ENCODE measurements at regions not wholly inside any gene's neighbourhood (a gene's known extent, or its start where the extent isn't known, plus 50 kb on each side); places are given as distances from the start of the nearest gene placed in this dataset.
"Not testable (repeated sequence)": the region's sequence is repeated elsewhere in the genome, so short reads cannot be mapped to it uniquely, and the experiment has no call there.

DNA sequence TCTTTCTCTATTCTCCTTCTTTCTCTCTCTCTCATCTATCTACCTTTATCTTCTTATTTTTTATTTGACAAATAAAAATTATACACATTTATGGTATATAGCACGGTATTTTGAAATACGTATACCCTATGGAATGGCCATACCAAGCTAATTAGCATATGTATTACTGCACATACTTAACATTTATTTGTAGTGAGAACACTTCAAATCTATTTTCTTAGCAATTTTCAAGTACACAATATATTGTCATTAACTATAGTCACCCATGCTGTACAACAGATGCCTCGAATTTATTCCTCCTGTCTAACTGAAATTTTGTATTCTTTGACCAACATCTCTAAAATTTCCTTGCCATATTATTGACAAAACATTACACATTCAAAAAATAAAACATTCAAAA, 447.1 kb downstream of the MIAT start:
- no peak for DNase-seq

DNA sequence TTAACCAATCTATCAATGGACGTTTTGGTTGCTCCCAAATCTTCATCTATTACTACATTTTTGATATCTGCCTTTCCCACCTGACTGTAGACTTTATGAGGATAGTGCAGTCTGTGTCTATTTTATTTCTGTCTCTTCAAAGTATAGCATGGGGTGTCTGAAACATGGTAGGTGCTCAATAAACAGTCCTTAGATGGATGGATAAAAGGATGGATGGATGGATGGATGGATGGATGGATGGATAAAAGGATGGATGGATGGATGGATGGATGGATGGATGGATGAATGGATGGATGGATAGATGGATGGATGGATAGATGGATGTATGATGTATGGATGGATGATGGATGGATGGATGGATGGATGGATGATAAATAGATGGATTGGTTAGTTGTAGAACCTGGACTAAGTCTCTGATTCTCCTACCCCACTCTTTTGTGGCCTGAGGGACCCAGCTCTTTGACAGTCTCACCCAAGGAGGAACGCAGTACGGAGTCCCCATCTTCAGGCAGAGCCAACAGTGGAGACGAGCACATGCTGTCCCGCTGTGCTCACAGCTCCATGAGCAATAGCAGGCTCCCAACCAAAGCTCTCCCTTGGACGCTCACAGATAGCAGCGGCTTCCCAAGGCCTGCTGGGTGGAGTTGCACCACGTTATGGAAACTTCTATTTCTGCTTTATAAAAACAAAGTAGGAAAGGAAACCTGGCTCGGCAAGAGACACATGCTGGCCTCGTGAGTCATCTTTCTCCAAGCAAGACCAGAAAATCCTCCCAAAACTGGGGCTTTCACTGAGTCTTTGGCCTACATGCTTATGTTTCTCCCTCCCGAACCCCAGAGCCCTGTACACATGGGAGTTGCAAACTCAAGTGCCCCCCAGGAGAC, 448.0 kb downstream of the MIAT start:
- DNase-seq = no peak

DNA sequence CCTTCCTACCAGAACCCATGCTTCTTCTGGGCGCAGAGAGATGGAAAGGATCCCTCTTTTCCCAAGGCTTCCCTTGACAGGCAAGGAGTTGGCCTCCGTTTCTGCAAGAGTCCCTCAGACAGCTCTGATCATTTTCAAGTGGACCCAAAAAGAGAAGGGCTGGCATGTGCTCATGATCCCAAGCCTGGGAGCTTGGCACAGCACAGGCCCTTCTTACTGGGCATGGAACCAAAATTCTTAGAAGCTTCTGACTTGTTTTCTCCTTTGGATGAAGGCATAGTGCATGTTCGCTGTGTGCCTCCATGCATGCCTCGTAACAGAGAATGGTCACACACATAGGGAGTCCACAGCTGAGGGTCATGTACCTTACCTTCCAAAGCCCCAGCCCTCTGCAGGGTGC, 449.6 kb downstream of the MIAT start:
- no peak for DNase-seq

DNA sequence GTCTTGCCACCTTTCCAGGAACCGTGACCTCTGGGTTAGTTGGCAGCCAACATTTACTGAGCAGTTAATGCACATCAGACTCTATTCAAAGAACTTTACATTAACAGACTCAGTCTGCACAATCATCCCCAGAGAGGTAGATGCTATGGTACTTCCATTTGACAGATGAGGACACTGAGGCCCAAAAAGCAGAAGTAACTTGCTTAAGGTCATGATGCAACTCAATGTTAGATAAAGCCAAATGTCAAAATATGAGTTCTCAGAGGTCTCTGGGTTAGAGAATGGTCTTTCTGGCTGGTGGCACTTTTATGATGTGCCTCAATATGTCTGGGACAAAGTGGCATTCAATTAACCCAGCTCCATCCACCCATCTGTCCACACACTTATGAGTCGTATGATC, 450.0 kb downstream of the MIAT start:
- no peak for DNase-seq

DNA sequence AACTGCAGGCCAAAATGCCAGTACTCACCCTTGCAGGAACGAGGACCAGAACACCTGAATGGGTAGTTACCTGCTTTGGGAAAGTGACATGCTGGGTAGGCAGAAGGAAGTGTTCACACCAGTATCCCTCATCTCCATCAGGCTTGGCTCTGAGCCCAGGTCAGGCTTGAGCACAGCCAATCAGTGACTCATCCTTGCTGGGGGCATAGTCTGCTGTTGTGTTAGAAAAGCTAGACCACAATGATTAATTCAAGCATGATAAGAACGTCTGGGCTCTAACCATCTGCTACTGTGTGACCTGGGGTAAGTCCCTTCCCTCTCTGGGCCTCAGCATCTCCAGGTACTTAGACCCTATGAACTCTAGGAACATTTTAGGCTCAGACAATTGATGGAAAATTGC, 450.4 kb downstream of the MIAT start:
- no peak for DNase-seq

DNA sequence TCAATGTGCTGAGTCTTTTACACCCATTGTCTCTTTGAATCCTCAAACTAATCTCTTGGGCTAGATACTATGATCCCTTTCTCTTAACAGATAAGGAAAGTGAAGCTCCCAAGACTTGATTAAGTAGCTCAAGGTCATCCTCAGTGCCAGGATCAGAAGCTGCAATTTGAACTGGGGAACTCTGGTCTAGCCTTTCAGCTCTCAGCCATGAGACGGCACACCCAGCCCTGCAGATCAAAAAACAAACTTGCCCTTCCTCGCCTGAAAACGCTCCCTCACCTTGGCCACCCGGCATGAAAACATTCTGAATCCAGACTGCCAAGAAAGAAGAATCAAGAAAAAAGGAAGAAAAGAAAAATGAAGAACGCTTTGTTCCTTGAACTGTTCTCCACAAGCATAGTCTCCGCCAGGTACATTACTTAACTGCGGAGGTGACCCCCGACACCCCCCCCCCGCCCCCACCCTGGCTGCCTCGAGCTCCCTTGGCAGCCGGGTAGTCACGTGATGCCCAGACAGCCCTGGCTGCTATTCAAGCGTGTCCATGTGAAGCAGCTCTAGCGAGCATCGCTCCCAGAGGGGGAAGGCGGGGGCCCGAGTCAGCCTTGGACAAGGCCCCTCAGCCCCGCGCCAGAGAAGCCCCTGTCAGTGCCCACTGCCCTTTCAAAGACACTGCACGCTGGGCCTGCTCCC, 451.2 kb downstream of the MIAT start:
- no peak for DNase-seq

DNA sequence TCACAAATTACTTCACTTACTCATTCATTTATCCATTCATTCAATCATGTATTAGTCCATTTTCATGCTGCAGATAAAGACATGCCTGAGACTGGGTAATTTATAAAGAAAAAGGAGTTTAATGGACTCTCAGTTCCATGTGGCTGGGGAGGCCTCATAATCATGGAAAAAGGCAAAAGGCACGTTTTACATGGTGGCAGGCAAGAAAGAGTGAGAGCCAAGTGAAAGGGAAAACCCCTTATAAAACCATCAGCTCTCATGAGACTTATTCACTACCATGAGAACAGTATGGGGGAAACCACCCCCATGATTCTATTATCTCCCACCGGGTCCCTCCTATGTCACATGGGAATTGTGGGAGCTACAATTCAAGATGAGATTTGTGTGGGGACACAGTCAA, 452.0 kb downstream of the MIAT start:
- not testable (repeated sequence) for DNase-seq

DNA sequence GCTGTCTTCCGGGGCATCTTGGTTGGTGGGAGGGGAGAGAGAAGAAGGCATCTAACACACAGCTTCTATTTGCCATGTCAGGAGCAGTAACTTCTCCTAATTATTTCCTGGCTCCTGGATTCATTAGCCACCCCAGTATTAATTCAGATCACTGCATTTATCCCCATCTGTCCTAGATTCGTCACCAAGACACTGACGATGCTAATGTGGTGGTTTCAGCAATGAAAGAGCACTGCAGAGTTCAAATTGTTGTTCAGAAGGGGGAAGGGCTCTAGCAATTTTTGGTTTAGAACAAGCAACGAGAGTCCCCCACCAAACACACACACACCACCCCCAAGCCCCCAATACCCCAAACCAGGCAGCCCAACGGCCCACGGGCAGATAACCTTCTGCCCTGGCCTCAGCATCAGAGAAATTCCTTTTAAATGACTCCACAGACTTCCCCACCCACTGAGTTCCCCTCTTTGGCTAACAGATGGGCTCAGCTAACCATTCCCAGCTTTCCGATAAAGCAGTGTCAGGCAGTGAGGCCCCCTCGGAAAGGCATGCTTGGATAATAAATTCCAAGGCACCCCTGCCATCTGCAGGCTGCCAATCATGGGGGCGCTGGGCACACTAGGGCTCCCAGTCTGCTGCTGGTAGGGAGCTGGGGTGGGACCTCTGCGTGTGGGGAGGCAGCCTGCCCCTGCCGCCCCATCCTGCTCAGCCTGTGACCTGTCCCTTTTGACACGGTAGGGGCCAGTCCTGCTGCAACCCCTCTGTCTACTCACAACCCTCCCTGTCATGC, 453.5 kb downstream of the MIAT start:
- no peak for DNase-seq

DNA sequence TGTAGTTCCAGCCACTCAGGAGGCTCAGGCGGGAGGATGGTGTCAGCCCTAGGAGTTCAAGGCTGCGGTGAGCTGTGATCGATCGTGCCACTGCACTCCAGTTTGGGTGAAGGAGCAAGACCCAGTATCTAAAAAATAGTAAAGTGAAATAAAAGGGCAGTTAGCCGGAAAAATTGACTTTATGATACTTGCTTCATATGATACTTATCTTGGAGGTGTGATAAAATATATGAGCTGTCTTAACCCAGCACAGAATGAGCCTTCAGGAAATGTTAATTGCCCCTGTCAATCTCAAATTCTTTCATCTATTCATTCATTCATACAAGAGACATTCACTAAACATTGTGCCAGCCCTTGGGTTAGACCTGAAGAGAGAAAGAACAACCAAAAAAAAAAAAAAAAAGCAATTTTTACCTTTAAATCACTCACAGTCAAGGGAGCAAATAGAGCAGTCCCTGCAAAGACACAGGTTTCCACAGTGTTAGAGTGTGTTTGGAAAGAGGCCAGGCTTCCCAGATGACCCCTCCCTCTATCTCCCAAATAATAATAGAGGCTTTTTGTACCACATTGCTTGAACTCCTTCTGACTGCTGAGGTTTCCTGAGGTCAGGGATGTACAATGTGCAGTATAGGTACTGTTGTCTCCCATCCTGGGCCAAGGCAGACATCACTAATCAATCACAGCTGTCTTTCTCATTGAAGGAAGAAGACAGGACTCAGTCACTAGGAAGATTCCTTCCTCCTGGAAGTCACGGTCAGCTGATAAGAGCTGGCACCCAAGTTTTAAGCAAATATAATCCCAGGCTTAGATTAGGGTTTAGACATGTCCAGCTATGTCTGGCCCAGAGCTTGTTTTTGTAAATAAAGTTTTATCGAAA, 454.6 kb downstream of the MIAT start:
- DNase-seq = no peak

DNA sequence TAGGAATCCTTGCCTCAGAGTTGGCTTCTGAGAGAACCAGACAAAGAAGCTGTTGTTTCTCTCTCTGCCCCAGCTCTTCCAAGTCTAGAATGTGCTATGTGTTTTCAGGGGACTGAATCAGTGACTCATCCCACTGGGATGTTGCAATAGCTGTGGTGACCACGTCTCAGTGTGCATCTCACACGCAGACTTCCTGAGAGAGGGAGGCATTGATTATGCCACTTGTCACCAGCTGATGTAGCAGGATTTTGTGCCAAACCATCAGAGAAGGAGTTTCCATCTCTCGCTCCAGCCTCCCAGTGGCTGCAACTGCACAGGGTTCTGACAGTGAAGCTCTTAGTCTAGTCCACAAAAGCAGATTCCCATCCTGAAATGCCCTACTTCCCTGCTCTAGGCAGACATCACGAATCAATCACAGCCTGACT, 455.8 kb downstream of the MIAT start:
- DNase-seq = no peak

DNA sequence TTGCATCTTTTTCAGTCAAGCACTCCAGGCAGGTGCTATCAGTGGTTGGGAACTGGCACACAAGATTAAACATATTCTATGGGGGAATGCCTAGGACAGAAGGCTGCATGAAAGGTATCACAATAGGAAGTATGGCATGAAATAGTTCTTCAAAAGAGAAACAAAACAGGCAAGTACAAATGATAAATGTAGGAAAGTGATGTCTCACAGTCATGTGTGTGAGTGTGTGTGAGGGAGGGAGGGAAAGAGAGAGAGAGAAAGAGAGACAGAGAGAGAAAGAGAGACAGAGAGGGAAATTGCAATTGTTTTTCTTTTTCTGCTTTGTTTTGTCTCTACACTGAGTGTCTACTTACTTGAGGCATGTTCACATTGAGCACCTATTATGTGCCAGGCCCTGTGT, 456.3 kb downstream of the MIAT start:
- no peak for DNase-seq

DNA sequence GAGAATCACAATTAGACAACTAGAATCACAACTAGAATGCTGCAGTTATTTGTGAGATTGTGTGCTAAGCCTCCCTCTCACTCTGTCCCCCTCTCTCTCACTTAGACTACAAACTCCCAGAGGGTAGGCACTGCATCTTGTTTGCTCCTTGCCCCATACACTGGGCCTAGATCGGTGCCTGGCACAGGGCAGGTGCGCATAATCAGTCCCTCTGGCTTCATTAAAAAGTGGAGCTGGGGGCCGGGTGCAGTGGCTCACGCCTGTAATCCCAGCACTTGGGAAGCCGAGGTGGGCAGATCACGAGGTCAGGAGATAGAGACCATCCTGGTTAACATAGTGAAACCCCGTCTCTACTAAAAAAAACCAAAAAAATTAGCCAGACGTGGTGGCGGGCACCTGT, 456.8 kb downstream of the MIAT start:
- DNase-seq = no peak

DNA sequence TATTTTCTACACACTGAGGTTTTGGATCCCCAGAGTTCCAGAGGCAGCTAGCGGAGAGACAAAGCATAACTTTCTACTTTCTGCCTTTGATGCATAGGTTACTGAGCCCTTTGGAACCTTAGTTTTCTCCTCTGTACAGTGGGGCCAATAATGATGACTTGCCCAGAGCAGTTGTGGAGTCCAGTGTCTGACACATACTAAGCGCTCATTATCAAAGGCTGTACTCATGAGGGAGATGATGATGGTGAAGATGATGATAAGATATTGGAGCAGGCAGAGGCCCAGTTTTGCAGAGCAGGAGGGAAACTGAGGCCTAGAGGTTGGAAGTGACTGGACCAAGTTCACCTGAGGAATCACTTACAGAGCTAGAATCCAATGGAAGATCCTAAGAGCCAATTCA, 458.0 kb downstream of the MIAT start:
- no peak for DNase-seq

DNA sequence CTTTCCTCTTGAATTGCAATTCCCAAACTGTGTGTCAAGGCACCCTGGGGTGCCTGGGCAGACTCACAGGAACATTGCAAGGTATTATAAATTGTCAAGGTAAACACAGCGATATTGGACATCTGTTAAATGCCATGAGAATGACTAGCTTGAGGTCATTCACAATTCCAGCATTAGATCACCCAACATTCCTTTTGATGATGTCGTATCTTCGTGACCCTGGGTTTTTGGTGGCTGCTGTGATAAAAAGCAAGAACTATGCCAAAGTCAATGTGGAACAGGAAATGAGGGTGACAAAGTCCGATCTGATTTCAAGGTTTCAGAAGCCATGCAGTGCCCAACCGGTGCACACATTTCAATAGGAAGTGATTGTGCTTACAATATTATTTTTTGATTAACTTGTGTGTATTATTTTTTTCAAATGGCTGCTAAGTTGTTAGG, 458.4 kb downstream of the MIAT start:
- no peak for DNase-seq

DNA sequence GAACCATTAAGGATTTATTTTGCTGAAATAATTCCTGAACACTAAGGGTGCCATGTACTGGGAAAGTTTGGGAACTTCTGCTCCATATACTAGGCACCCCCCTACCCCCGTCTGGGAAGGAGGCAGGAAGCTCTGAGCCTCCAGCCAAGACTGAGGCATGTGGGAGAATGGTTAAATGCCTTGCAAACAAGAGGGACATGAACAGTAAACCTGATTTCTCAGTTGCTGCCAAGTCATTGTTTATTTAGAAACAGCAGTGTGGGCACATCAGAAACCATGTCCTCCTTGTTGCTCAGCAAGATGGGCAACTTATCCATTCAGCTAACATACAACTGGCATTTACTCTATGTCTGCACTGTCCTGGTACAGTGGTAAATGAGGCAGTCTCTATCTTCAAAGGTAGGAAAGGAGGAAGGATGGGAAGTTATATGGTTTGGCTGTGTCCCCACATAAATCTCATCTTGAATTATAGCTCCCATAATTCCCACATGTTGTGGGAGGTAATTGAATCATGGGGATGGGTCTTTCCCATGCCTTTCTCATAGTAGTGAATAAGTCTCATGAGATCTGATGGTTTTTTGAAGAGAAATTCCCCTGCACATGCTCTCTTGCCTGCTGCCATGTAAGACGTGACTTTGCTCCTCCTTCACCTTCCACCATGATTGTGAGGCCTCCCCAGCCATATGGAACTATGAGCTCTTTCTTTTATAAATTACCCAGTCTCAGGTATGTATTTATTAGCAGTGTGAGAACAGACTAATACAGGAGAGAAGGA, 459.1 kb downstream of the MIAT start:
- DNase-seq = no peak

DNA sequence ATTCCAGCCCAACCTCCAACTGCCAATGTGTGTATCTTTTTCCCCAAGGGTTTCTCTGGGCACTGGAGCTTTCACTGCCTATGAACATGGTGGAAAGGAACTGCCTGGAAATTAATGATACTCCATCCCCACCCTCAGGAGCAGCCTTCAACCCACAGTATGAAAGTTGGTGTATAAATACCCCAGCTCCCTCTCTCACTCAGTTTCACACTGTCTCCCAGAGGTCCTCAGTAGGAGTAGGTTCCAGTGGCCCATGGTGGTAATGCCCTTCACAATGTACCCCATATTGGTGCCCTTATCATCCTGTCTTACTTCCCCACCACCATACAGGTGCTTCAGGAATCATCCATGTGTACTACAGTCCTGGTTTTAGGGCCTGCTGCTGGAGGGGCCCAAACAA, 462.6 kb downstream of the MIAT start:
- no peak for DNase-seq

DNA sequence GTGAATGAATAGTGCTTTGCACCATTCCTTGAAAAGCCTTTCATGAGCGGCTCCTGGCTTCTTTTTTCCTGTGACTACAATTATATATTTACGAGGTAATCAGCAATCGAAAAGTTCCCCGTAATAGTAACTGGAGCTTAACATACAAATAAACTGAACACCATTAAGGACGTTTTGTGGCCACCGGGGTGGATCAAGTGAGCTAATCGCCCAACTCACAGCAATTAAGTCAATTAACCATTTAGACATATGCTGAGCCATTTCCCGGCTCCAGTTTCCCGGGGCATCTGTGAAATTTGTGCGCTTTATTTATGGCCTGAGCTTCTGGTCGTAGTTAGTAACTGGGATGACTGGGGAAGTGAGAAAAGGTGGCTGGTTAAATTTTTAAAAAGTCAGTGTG, 465.2 kb downstream of the MIAT start:
- no peak for DNase-seq

DNA sequence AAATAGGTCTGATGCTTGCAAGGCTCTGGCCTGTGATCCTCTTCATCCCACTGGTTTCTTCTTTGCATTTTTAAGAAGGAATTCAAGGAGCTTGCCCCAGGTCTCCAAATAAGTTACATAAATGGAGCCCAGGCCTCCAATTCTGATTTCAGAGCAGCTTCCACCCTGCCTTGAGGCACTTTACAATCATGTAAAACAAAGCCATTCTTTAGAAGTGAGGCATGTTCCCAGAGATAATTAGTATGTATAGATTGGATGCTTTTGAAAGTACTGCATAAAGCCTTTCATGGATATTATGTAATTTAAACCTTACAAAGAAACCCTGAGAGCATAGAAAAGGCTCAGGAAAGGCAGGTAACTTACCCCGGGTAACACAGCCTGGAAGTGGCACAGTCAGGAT, 466.5 kb downstream of the MIAT start:
- DNase-seq = no peak

DNA sequence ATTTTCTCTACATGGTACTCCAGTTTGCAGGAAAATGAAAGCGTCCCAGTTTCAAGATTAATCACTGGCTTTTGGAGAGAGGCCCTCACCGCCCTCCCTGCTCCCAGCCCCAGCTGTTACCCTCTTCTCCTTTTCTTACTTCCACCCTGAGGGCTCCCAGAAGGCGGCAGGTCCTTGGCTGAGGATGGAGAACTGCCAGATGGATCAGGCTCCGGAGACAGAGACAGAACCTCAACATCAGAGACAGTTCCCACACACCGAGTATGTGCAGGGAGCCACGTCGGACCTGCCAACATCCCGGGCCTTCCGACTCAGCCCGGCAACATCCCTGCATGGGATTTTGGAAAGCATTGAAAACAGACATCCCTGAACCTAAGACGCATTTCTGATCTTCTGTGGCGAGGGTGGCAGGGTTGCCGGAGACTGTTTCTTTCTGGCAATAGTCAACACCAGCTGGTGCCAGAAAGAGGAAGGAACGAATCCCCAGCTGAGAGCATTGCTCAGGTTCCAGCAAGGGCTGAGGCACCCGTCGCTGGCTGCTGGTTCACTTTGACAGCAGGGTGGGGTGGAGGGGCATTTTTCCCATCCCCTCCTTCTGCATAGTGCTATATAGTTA, 467.1 kb downstream of the MIAT start:
- DNase-seq = no peak

DNA sequence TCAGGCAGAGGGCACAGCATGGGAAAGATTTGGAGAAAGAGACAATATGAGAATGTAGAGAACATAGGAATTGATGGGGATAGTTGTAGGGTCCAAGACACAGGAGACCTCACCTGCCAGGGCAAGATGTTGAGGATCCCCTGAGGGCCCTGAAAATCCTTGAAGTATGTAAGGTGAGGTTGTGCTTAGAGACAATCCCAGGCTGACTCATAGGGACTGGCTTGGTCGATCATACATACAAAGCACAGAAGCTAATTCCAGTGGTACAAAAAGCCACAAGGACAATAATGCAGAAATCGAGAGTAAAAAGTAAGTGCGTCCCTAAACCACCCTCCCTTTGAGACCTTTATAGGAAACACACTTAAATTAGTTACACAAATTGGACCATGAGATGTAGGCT, 468.2 kb downstream of the MIAT start:
- DNase-seq = no peak

DNA sequence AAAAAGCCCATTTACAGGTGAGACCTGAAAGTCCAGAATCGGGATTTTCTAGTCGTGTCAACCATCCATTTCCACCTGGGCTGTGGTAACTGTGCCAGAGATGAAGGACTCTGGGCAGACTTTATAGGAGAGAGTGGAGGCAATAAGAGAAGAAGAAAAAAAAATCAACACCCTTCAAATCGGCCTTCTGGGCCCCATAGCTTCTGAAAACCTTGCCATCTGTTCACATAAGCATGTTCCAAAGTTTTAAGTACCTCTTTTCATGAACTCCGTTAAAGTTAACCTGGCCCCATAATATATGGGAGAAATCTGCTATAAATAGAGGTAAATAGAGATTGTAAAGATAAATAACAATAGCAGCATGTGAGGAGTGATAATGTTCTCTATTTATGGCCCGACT, 470.5 kb downstream of the MIAT start:
- DNase-seq = no peak

All from T-helper 2 cell (primary cell).